ENCODE measurements at regions not wholly inside any gene's neighbourhood (a gene's known extent, or its start where the extent isn't known, plus 50 kb on each side); places are given as distances from the start of the nearest gene placed in this dataset.

- TF ChIP-seq ZSCAN29 (IDR thresholded peaks at IDR 0.05) (no peak), CHD2 (IDR thresholded peaks at IDR 0.05; ENCODE audit: borderline replicate concordance, low read depth, low read length) (no peak), PML (IDR thresholded peaks at IDR 0.05; ENCODE audit: low read length) (no peak), CTCF (IDR thresholded peaks at IDR 0.05 in 2 of 3, conservative IDR thresholded peaks at IDR 0.05 in 1 of 3; ENCODE audit: control insufficient read depth in 2 of 3, extremely low read depth in 1 of 3, insufficient read depth in 1 of 3, low read depth in 3 of 3, low read length in 3 of 3) (no peak), ASH2L (IDR thresholded peaks at IDR 0.05; ENCODE audit: borderline replicate concordance, low read depth) (no peak), EP300 (IDR thresholded peaks at IDR 0.05; ENCODE audit: borderline replicate concordance in 1 of 2, control insufficient read depth in 1 of 2, low read depth in 2 of 2, low read length in 2 of 2) (no peak), POLR2A (IDR thresholded peaks at IDR 0.05; ENCODE audit: low read depth, low read length) (no peak), ZNF207 (IDR thresholded peaks at IDR 0.05; ENCODE audit: borderline replicate concordance) (no peak), RFX5 (IDR thresholded peaks at IDR 0.05; ENCODE audit: low read depth, low read length) (no peak), CBX5 (IDR thresholded peaks at IDR 0.05; ENCODE audit: low read depth) (no peak), MXI1 (IDR thresholded peaks at IDR 0.05; ENCODE audit: low read depth, low read length) (no peak), CHD1 (IDR thresholded peaks at IDR 0.05; ENCODE audit: low read depth, low read length) (no peak), FOXM1 (IDR thresholded peaks at IDR 0.05; ENCODE audit: low read depth, low read length) (no peak), ELK1 (IDR thresholded peaks at IDR 0.05; ENCODE audit: low read depth, low read length) (no peak)
Measured at GRCh38 chrX:138018145-138018799, 452.3 kb downstream of the ZIC3 start.

Measured in GM12878 (cell line).